ENCODE measurements at regions not wholly inside any gene's neighbourhood (a gene's known extent, or its start where the extent isn't known, plus 50 kb on each side); places are given as distances from the start of the nearest gene placed in this dataset.

DNA sequence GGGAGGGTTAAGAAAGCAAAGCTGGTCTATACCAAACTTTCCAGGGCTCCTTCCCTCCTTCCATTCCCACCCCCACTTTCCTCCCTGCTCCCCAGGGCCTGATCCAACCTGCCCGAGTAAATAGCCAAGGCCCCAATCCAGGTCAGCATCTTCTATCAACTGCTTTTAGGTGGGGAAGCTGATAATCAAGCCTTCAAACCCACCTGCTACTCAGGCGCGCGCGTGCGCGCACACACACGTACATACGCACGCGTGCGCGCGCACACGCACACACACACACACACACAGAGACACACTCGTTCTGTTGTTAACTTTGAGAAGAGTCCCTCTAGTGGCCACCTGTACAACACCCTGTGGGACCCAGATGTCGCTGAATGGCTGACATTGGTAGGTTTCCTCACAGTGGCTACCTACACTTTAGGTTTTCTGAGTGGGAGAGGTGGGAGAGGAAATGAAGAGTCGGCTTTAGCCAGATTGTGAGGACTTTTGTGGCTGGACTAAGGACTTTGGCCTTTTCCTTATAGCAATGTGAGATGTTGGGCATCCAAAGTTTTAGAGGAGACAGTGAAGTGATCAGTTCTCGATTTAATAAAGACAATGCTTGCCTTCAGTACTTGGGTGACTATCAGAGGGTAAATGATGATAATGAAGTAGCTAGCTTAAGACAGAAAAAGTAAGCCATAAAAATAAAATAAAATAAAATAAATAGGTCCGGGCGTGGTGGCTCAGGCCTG lies 179.9 kb upstream of the C2CD4B start:
- CTCF ChIA-PET, result no interaction called here
- no peak for TF ChIP-seq EZH2 (IDR thresholded peaks at IDR 0.05; ENCODE audit: borderline replicate concordance, low read depth, low read length, poor library complexity, severe bottlenecking)
- peak; percentile 84 for TF ChIP-seq CTCF (conservative IDR thresholded peaks at IDR 0.05; ENCODE audit: low read depth, low read length)
- Histone ChIP-seq H3K27me3 (replicated peaks; ENCODE audit: insufficient read depth, low read depth, low read length, poor library complexity) (no peaks in the 10 kb centered on the region), H3K9me3 (ENCODE audit: low read depth, low read length, poor library complexity, severe bottlenecking) (no peaks in the 10 kb centered on the region), H3K36me3 (ENCODE audit: insufficient read depth, low read length, poor library complexity, severe bottlenecking) (no peaks in the 10 kb centered on the region), H3K4me3 (ENCODE audit: low read depth, low read length, poor library complexity, severe bottlenecking) (no peak overlapping the region), H3K4me1 (ENCODE audit: insufficient read depth, low read length, poor library complexity, severe bottlenecking) (no peaks in the 10 kb centered on the region), H3K27ac (ENCODE audit: low read depth, low read length, poor library complexity, severe bottlenecking) (no peak overlapping the region)
- POLR2A ChIA-PET (ENCODE audit: low non-redundant PET), result no interaction called here
- no TSS peak for BruUV-seq (replicated peaks)
- DNase-seq (ENCODE audit: low spot score), result peak; percentile 81
- intact Hi-C loops (cut with micrococcal nuclease; ENCODE audit: unreplicated experiment), result no loop called here

GRCh38 chr15:62346168-62346567 lies 181.1 kb upstream of the C2CD4B start:
- no peaks in the 10 kb centered on the region for H3K4me1 ChIP-seq (ENCODE audit: insufficient read depth, low read length, poor library complexity, severe bottlenecking)
- H3K36me3 ChIP-seq (ENCODE audit: insufficient read depth, low read length, poor library complexity, severe bottlenecking), result no peaks in the 10 kb centered on the region
- DNase-seq (ENCODE audit: low spot score), result no peak
- H3K9me3 ChIP-seq (ENCODE audit: low read depth, low read length, poor library complexity, severe bottlenecking), result no peaks in the 10 kb centered on the region
- ChIA-PET POLR2A (ENCODE audit: low non-redundant PET) (no interaction called here), CTCF (no interaction called here)
- intact Hi-C loops (cut with micrococcal nuclease; ENCODE audit: unreplicated experiment), result no loop called here
- no peak overlapping the region for H3K4me3 ChIP-seq (ENCODE audit: low read depth, low read length, poor library complexity, severe bottlenecking)
- H3K27ac ChIP-seq (ENCODE audit: low read depth, low read length, poor library complexity, severe bottlenecking), result no peak overlapping the region
- no peak for TF ChIP-seq EZH2 (IDR thresholded peaks at IDR 0.05; ENCODE audit: borderline replicate concordance, low read depth, low read length, poor library complexity, severe bottlenecking)
- TF ChIP-seq CTCF (conservative IDR thresholded peaks at IDR 0.05; ENCODE audit: low read depth, low read length), result no peak
- no TSS peak for BruUV-seq (replicated peaks)
- H3K27me3 ChIP-seq (replicated peaks; ENCODE audit: insufficient read depth, low read depth, low read length, poor library complexity), result no peaks in the 10 kb centered on the region

GRCh38 chr15:62348118-62348517 lies 183.0 kb upstream of the C2CD4B start:
- BruUV-seq (replicated peaks), result no TSS peak
- no peaks in the 10 kb centered on the region for H3K4me1 ChIP-seq (ENCODE audit: insufficient read depth, low read length, poor library complexity, severe bottlenecking)
- POLR2A ChIA-PET (ENCODE audit: low non-redundant PET), result no interaction called here
- H3K36me3 ChIP-seq (ENCODE audit: insufficient read depth, low read length, poor library complexity, severe bottlenecking), result no peaks in the 10 kb centered on the region
- no peak overlapping the region for H3K27ac ChIP-seq (ENCODE audit: low read depth, low read length, poor library complexity, severe bottlenecking)
- intact Hi-C loops (cut with micrococcal nuclease; ENCODE audit: unreplicated experiment), result no loop called here
- no peaks in the 10 kb centered on the region for H3K9me3 ChIP-seq (ENCODE audit: low read depth, low read length, poor library complexity, severe bottlenecking)
- no peak for DNase-seq (ENCODE audit: low spot score)
- CTCF ChIA-PET, result no interaction called here
- H3K4me3 ChIP-seq (ENCODE audit: low read depth, low read length, poor library complexity, severe bottlenecking), result no peak overlapping the region
- no peaks in the 10 kb centered on the region for H3K27me3 ChIP-seq (replicated peaks; ENCODE audit: insufficient read depth, low read depth, low read length, poor library complexity)
- TF ChIP-seq EZH2 (IDR thresholded peaks at IDR 0.05; ENCODE audit: borderline replicate concordance, low read depth, low read length, poor library complexity, severe bottlenecking) (no peak), CTCF (conservative IDR thresholded peaks at IDR 0.05; ENCODE audit: low read depth, low read length) (no peak)

All from A673 (cell line).